HUDEP-2 (cell line): ENCODE measurements at regions not wholly inside any gene's neighbourhood (a gene's known extent, or its start where the extent isn't known, plus 50 kb on each side); places are given as distances from the start of the nearest gene placed in this dataset.

ENCODE experiments used
- DNase-seq, 76 experiments: peaks; one replicate each; lab custom pipeline; 2025; ENCODE audit not compliant: unreplicated experiment in 76 of 76; lab: John Stamatoyannopoulos, UW

DNA sequence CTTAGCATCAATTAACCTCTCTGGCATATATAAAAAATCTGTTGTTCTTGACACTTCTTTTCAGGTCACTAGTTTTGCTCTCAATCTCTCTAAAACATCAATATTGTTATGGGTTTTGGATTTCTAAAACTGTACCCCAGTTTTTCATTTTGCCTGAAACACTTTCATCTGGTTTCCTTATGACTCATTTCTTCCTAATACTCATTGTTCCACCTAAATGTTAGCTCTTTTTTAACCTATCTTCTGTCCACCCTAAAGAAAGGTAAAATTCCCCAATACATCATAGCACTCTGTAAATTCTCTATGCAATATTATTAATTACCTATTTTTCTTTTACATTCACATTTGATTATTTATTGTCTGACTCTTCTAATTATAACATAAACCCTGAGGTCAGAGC lies 575.5 kb upstream of the NDST4 start:
- no peak for DNase-seq

DNA sequence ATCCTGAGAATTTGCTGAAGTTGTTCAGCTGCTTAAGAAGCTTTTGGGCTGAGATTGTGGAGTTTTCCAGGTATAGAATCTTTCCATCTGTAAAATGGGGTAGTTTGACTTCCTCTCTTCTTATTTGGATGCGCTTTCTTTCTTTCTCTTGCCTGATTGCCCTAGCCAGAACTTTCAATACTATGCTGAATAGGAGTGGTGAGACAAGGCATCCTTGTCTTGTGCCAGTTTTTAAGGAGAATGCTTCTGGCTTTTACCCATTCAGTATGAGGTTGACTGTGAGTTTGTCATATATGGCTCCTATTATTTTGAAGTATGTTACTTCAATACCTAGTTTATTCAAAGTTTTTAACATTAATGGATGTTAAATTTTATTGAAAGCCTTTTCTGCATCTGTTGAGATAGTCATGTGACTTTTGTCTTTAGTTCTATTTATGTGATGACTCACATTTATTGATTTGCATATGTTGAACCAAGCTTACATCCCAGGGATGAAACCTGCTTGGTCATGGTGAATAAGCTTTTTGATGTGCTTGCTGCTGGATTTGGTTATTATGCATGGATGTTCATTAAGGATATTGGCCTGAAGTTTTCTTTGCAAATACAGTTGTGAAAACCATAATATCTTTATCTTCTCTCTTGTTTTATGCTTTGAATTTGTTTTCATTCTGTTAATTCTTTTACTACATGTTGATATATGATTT lies 573.8 kb upstream of the NDST4 start:
- no peak for DNase-seq

DNA sequence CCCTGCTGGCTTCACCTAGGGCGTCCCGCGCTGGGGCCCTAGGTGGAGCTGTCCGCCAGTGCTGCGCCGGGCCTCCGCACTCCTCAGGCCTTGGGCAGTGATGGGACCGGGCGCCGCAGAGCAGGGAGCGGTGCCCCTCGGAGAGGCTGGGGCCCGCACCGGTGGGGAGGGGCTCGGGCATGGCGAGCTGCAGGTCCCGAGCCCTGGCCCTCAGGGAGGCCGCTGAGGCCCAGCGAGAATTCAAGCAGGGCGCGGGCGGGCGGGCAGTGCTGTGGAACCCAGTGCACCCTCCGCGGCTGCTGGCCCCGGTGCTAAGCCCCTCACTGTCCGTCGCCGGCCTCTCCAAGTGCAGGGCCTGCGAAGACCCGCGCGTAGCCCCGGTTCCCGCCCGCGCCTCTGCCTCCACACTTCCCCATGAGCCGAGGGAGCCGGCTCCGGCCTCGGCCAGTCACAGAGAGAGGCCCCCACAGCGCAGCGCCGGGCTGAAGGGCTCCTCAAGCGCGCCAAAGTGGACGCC lies 565.1 kb upstream of the NDST4 start:
- DNase-seq, result peak in 1 of 76 experiments; percentile 0

DNA sequence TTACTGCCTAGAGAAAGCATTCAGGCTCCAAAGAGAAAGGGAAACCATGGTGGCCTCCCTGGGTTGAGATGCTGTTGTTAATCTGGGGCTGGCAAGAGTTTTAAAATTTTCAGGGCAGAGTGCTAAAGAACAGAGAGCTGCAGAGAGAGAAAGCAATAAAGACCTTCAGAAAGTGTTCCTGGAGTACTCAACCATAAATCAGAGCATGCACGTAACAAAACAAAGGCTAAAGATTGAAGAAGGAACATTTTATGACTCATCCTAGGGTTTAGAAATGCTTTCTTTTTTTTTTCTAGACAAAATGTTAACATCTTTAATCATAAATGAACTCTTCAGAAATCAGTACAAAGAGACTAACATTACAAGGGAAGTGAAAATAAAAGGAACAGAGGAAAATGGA lies 562.3 kb upstream of the NDST4 start:
- DNase-seq, result no peak

DNA sequence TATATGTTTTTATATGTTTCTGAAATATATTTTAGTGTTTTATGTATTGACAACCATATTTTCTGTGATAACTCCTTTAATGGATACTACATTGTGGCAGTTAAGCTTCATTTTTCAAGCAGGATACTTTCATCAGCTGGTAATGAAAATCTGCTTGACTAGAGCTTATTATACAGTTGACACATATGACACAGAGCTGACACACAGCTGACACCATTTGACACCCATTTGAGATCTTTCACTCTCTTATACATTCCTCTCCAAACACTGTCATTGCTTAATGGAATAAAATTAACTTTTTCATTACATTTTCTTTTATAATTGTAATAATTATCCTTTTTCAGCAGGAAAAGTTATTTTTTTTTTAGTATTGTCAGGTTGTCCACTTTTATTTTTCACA lies 561.1 kb upstream of the NDST4 start:
- no peak for DNase-seq

DNA sequence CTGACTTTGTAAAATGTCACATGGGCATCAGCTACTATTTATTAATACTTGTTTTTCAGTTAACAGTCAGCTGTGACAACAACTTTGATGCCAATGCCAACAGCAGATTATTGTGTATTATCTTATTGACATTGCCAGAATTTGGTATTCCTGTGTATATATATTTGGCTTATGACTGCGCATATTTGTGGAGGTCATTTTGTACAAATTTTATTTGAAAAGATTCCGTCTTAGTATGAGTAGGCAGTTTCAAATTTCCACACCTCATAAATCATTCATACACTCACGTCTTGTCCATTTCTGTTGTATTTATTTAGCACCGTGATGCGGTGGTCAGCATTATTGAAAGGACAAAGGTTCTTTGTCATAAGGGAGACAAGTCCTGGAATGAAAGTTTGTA lies 558.2 kb upstream of the NDST4 start:
- DNase-seq, result no peak

DNA sequence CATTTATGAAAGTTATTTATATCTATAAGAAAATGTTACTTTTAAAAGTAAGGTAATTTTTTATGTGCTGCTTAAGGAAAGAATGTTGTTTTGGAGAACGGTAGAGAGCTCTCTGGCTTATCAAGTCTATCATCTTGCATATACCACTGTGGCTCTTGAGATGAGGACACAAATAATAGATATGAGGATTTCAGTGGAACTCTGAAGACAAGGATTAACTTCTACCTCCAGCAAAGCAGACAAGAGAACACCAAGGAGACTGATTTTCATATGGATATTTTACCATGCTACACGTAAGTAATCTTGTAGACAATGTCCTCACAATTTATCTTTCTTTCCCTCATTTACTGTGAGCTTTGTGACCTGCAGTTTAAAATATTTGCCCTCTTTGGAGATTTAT lies 557.5 kb upstream of the NDST4 start:
- DNase-seq, result no peak

DNA sequence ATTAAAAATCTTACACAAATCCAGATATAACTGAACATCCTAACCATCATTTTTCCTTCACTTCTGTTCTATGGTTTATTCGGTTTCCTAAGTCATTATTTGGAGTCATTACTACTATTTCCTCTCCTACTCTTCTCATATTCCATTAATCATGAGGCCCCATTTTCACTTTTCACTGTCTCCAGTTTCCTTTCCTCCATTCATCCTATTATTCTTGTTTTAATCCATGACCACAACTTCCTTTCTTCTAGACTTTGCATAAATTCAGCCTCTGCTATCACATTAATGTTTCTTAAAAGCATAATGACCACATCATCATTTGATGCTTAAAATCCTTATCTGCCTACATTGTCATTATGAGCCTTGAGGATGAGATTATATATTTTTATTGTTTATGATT lies 555.0 kb upstream of the NDST4 start:
- no peak for DNase-seq

DNA sequence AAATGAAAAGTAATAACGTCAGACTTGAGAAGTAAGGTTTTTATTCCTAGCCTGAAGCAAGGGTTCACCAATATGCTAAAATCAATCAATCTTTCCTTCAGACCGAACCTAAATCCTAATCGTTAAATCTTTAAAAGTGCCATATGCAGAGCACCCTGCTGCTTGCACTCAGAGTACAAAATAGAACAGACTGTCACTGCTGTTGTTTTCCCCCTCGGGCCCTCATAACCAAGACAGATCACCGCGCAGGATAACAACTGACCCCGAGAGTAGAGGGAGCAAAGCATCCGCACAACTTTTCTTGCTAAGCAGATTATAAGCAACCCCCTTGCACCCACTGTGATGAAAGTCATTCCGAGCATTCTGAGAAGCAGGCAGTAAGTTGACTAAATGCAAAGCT lies 550.9 kb upstream of the NDST4 start:
- no peak for DNase-seq

DNA sequence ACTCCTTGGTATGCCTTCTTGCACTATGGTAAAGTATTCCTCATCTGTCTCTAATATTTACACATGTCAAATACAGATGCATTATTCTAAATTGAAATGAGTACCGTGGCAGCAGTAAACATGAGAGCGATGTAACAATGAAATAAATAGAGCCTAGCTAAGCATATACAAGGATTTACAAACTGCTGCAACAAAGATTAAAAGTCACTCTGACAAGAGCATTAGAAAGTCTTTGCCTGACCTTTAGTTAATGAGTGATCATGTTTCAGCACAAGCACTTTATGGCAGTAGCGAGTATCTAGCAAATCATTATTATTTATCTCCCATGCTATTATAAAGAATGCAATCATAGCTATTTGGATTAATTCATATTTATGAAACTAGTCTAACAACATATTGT lies 547.0 kb upstream of the NDST4 start:
- DNase-seq, result no peak

DNA sequence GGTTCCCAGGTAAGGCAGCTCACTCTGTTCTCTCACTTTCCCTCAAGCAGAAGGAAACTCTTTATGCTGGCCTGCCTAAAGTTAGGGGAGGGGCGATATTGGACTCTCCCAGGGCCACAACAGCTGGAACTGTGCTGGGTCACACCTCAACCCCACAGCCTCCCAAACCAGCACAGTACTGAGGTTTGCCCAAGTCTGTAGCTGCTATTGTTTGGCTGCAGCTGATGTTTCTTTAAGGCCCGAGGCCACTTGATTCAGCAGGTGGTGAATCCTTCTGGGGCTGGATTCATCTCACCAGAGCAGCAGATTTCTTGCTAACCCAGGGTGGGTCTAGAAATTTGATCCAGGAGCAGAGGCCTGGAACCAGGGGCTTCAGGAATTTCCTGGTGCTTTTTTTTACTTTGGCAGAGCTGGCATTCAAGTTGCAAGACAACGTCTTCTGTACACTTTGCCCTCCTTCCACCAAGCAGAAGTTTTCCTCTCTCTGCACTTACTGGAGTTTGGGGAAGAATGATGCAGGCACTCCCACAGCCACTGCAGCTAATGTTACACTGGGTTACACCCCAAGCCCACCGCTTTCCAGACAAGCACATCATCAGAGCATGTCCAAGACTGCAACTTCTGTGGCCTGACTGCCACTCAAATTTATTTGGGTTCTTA lies 544.7 kb upstream of the NDST4 start:
- DNase-seq, result peak in 2 of 76 experiments; percentile 0

DNA sequence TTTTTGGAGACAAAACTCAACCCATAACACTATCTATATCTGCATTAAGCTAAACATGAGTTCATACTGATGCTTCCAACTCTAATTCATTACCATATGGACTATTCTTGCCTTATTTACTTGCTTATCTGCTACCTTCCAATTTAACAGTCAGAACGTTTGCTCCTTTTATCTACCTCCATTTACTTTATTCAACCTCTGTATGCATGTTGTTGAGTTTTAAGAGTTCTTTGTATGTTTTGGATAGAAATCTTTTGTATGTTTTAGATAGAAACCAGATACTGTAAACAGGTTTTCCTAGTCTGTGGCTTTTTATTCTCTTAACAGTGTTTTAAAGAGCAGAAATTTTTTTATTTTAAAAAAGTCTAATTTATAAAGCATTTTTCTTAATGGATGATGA lies 542.2 kb upstream of the NDST4 start:
- no peak for DNase-seq

DNA sequence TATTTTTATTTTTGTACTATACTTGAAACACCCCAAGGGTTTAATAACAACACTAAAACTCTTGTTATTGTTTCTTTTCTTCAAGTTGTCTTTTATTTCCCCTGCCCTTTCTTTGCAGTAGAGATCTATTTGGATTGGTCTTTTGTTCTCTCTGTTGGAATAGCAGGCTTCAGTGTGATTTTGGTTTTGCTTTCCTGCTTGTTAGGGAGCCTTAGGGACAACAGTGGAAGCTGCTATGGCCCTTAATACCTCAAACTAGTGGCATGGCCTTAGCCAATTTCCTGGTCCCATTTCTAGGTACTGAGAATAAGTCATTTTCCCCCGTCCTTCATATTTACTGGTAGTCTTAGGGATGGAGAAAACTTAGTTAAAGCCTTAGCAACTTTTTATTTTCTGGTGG lies 535.4 kb upstream of the NDST4 start:
- DNase-seq, result no peak

DNA sequence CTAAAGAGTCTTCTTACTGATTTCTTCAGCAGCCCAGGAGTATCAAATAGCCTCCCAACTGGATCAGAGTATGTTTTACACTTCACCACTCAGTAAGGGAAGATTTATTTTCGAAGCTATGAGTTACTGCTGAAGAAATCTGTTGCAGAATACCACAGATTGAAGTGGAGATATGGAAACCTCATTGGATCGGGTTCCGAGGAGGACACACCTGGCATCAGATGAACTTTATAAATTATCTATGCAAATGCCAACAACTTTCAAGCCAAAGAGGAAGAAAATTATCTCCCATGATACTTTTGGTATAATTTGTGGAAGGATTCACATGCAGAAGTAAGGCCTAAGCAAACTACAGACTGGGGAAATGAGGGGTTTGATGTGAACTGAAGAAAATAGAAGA lies 515.9 kb upstream of the NDST4 start:
- no peak for DNase-seq

DNA sequence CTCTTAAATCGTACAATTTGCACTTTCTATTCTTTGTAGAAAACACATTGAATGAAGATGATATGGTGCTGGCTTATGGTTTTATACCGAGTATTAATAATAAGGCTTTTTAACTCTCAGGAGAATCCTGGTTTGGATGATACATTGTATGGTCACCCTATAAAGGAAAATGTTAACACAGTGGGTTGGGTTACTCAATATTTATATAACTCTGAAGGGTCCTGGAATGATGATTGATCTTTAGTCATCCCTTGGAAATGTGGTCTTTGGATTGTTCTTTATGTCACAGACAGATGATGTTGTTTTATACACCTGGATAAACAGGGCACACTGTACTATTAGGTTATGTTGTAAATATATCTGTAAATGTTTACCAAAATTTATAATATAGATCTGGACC lies 496.2 kb upstream of the NDST4 start:
- no peak for DNase-seq

DNA sequence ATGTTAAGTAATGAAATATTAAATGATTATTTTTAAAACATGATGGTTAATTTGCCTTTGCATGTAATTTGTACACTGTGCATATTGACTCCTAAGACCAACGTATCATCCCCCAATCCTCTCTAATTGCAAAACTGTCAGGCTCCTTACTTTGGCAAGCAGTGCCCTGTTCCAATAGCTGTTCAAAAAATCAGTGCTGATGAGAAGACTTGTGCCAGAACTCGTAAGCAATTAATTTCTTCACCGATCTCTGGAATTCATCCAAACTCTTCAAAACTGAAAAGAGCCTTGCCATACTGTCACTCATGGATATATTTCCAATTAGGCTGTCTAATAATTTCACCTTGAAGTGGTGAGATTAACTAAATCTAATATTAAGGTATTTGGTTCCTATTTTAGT lies 493.9 kb upstream of the NDST4 start:
- DNase-seq, result no peak

DNA sequence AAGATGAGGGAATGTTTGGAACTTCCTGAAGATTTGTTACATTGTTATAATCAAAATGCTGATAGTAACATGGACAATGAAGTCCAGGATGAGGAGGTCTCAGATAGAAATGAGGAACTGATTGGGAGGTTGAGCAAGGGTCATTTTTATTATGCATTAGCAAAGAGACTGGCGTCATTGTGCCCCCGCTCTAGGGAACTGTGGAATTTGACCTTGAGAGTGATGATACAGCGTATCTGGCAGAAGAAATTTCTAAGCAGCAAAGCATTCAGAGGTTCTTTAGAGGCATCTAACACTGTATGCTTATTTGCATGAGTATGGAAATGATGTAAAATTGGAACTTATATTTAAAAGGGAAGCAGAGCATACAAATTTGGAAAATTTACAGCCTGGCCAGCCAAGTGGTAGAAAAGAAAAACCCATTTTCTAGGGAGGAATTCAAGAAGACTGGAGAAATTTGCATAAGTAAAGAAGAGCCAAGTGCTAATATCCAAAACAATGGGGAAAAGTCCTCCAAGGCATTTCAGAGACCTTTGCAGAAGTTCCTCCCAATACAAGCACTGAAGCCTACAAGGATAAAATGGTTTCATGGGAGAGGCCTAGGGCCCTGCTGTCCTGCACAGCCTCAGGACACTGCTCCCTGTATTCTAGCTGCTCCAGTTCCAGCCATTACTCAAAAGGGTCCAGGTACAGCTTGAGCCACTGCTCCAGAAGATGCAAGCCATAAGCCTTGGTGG lies 483.0 kb upstream of the NDST4 start:
- DNase-seq, result no peak

DNA sequence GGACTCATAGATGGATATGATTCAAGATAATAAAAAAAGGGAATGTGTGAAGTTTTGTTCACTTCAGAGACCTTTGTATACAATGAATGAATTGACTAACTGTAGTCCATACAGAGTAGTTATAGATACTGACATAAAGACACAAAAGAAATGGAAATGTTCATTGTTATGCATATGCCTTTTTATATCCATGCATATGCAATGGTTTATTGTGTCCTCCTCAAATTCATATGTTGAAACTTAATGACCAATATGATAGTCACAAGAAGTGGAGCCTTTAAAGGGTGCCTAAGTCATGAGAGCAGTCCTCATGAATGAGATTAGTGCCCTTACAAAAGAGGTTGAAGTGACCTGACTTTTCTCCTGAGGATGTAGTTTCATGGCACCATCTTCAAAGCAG lies 467.5 kb upstream of the NDST4 start:
- DNase-seq, result no peak

DNA sequence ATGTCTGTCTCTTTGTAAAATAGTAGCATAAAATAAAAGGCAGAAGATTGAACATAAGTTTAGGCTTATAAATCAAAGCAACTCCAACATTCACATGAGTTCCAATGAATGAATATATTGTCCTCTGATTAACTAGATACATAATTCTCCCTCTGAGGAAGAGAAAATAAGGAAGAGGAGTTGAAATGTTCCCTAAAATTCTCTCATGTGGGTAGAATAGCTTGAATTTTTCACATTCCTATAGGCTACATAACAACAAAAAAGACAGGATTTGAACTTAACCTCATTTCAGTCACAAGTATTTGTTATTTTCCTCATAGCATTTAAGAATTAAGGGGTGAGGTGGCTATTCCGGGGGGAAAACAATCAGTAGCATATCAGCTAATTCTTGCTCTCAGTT lies 462.4 kb upstream of the NDST4 start:
- DNase-seq, result no peak

DNA sequence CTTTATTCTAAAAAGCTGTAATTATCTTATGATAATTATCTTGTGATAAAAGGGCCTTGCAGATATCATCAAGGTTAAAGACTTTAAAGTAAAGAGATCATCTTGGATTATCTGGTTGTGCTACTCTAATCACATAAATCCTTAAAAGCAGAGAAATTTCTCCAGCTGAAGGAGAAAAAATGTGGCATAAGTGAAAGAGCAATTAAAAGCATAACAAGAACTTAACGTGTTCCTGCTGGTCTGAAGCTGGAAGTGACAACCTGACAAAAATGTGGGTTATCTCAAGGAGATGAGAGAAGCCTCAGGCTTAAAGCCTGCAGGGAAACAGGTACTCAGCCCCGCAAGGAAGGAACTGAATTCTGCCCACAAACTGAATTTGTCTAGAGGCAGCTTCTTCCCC lies 449.1 kb upstream of the NDST4 start:
- DNase-seq, result no peak

DNA sequence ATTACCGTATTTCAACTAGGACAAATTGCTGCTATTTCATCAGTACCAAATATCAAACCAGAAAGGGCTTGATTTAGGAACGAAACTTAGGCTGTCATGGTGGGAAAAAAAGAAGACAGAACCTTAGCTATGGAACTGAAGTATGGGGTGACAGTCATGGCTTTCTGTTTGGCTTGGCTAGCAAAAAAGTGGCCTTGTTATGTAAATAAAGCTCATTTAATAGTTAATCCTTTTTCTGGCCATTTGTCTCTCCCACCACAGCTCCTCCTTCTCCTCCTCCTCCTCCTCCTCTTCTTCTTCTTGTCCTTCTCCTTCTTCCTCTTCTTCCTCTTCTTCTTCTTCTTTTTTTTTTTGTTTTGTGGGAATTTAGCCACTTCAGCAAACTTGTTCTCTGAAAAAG lies 434.7 kb upstream of the NDST4 start:
- DNase-seq, result no peak

DNA sequence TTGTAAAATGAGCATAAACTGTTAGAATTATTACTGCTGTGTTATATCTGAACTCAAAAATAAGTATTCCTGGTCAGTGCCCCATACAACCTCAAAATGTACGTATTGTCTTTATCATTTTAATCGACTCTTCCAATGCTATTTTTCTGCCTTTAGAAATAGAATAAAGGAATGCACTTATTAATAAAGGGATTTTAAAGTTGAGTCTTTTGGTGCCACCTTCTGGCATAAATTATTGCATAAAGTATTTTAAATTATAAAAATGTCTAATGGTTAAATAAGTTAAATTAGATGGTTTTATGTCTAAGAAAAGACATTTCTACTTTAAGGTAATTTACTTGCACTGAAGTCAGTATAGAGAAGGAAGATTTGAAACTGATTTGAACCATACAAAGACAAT lies 424.0 kb upstream of the NDST4 start:
- no peak for DNase-seq
